B cell (primary cell): ENCODE measurements at regions not wholly inside any gene's neighbourhood (a gene's known extent, or its start where the extent isn't known, plus 50 kb on each side); places are given as distances from the start of the nearest gene placed in this dataset.

Experiments used
- ATAC-seq: fragments of 200-7000 bp; cut with Tn5 transposase; one replicate; pipeline ENCODE4 v1.10.0; 2021; ENCODE audit warnings: low read depth, mild to moderate bottlenecking, moderate number of reproducible peaks, moderate library complexity
- CTCF ChIA-PET: fragments of 350-600 bp; sonication (Branson Sonifier 250); formaldehyde crosslinking; loops from one replicate; lab custom pipeline; 2021; ENCODE audit warnings: antibody characterized with exemption, inconsistent platforms; lab: Charles Lee
- POLR2A ChIA-PET: fragments of 350-600 bp; sonication (Branson Sonifier 250); formaldehyde crosslinking; loops from one replicate; lab custom pipeline; 2021; ENCODE audit warnings: antibody characterized with exemption; lab: Charles Lee
- DNase-seq: peaks from one replicate; pipeline ENCODE4 v3.0.0; 2013
- H2AFZ ChIP-seq: 2 replicates; pipeline ENCODE4 v1.6.1; 2012; ENCODE audit warnings: mild to moderate bottlenecking, low read depth, low read length; ENCODE audit not compliant: insufficient read depth, poor library complexity, severe bottlenecking
- H3K27ac ChIP-seq, 2 donors: 1 replicate in 1 of 2; 2 replicates in 1 of 2; pipeline ENCODE4 v1.5.1; 2012 to 2013; ENCODE audit warnings: low read length in 2 of 2, mild to moderate bottlenecking in 2 of 2, moderate library complexity in 1 of 2
- H3K27me3 ChIP-seq, 4 experiments: fragments of 200-600 bp in 1 of 4; sonication (generic) in 1 of 4; replicated peaks in 1 of 4; 1 replicate in 2 of 4; 2 replicates in 2 of 4; pipeline versions ENCODE4 v1.6.1 to v1.7.0; 2013 to 2016; ENCODE audit warnings: low read length in 3 of 4, mild to moderate bottlenecking in 2 of 4, mixed read lengths in 1 of 4, moderate library complexity in 1 of 4; ENCODE audit not compliant: insufficient read depth in 4 of 4, control insufficient read depth in 3 of 4; ENCODE audit errors: control extremely low read depth in 1 of 4
- H3K36me3 ChIP-seq, 2 experiments: replicated peaks in 1 of 2; 1 replicate in 1 of 2; 2 replicates in 1 of 2; pipeline versions ENCODE4 v1.6.1 to v1.7.1; 2013; ENCODE audit warnings: low read length in 1 of 2; ENCODE audit not compliant: insufficient read depth in 2 of 2, control insufficient read depth in 1 of 2; ENCODE audit errors: control extremely low read depth in 1 of 2, extremely low read depth in 1 of 2
- H3K4me1 ChIP-seq, 2 donors: fragments of 200-600 bp in 1 of 2; sonication (generic) in 1 of 2; 1 replicate in 1 of 2; 2 replicates in 1 of 2; pipeline versions ENCODE4 v1.5.1 to v1.6.1; 2013 to 2017; ENCODE audit warnings: low read length in 2 of 2; ENCODE audit not compliant: control insufficient read depth in 2 of 2, insufficient read depth in 2 of 2
- H3K4me2 ChIP-seq: replicated peaks from 2 replicates; pipeline ENCODE3; 2012; ENCODE audit warnings: mild to moderate bottlenecking, low read depth, low read length; ENCODE audit not compliant: poor library complexity, severe bottlenecking
- H3K4me3 ChIP-seq, 5 experiments: fragments of 200-600 bp in 1 of 5; sonication (generic) in 1 of 5; 1 replicate in 3 of 5; 2 replicates in 2 of 5; pipeline versions ENCODE4 v1.5.1 to v1.7.0; 2011 to 2016; ENCODE audit warnings: low read length in 4 of 5, mild to moderate bottlenecking in 4 of 5, low read depth in 2 of 5, control low read depth in 1 of 5, moderate library complexity in 1 of 5; ENCODE audit not compliant: insufficient read depth in 1 of 5; ENCODE audit errors: control extremely low read depth in 1 of 5, extremely low read depth in 1 of 5
- H3K79me2 ChIP-seq: fragments of 200-600 bp; sonication (generic); one replicate; pipeline ENCODE4 v1.6.0; 2016; ENCODE audit warnings: low read length; ENCODE audit not compliant: control insufficient read depth, insufficient read depth
- H3K9ac ChIP-seq: fragments of 200-600 bp; sonication (generic); 2 replicates; pipeline ENCODE4 v1.6.1; 2017; ENCODE audit warnings: mild to moderate bottlenecking, low read length, moderate library complexity
- H3K9me3 ChIP-seq, 3 donors: one replicate each; pipeline versions ENCODE4 v1.6.1 to v1.7.1; 2013; ENCODE audit warnings: low read length in 2 of 3; ENCODE audit not compliant: control insufficient read depth in 2 of 3, insufficient read depth in 1 of 3; ENCODE audit errors: control extremely low read depth in 1 of 3
- H4K20me1 ChIP-seq: 2 replicates; pipeline ENCODE4 v1.6.0; 2012; ENCODE audit warnings: mild to moderate bottlenecking, low read length; ENCODE audit not compliant: insufficient read depth, control insufficient read depth, poor library complexity, severe bottlenecking
- H3K27ac Mint-ChIP-seq: one replicate; pipeline ENCODE4 v1.8.0; 2021; ENCODE audit warnings: mixed read lengths
- H3K27me3 Mint-ChIP-seq: one replicate; pipeline ENCODE4 v1.8.0; 2021; ENCODE audit warnings: mixed read lengths
- H3K4me1 Mint-ChIP-seq: one replicate; pipeline ENCODE4 v1.8.0; 2021; ENCODE audit warnings: mixed read lengths
- H3K4me3 Mint-ChIP-seq: one replicate; pipeline ENCODE4 v1.8.0; 2021; ENCODE audit warnings: mixed read lengths
- H3K9me3 Mint-ChIP-seq: one replicate; pipeline ENCODE4 v1.8.0; 2022; ENCODE audit warnings: mixed read lengths; ENCODE audit not compliant: insufficient read depth
- EZH2 ChIP-seq: IDR thresholded peaks from 2 replicates; pipeline ENCODE4 v1.6.1; 2012; ENCODE audit warnings: borderline replicate concordance, low read depth, mild to moderate bottlenecking, moderate library complexity, low read length; ENCODE audit not compliant: insufficient read depth, poor library complexity, severe bottlenecking
- WGBS: methylation state at CpG from one replicate; pipeline ENCODE4 v1.1.5; 2013; ENCODE audit warnings: missing lambda C conversion rate; ENCODE audit not compliant: insufficient coverage; 5-methylcytosine and 5-hydroxymethylcytosine counted together
- intact Hi-C: fragments of 100-400 bp; cut with micrococcal nuclease; formaldehyde crosslinking; loops from one replicate; pipeline ENCODE4 v1.10.0; 2022
- TF ChIP-seq, protein P1 (sequence below): fragments of 200-600 bp; IDR thresholded peaks from one replicate; pipeline ENCODE4 v1.8.0; 2022; ENCODE audit warnings: antibody characterized with exemption, mild to moderate bottlenecking

DNA sequence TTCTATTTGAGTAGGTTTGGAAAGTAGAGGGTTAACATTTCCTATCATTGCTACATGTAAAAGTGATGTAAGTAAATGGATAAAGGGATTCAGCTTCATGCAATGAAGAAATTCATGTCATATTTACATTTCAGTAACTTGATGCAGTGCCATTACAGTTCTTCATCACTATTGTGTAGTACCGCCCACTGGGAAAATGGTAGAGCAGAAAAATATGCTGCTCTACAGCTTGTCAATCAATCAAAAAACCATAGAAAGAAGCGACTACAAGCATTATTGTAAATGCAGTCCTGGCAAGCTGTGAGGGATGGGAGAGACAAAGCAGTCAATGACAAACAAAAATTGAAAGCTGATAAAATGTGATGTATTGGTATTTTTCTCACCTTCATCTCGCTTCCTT, 1597.9 kb downstream of the RPA4 start:
- Histone ChIP-seq H3K79me2 (no peaks in the 10 kb centered on the region), H3K4me1 (no peaks in the 10 kb centered on the region), H3K4me3 (no peak overlapping the region), H3K27me3 (no peaks in the 10 kb centered on the region), H2AFZ (no peak overlapping the region), H3K27ac (no peak overlapping the region), H3K9me3 (no peaks in the 10 kb centered on the region), H3K4me2 (no peak overlapping the region), H4K20me1 (no peaks in the 10 kb centered on the region), H3K9ac (no peak overlapping the region), H3K36me3 (no peaks in the 10 kb centered on the region)
- intact Hi-C loops, result no loop called here
- ChIA-PET CTCF (no interaction called here), POLR2A (no interaction called here)
- ATAC-seq, result no peak
- WGBS, result no CpG with 5 or more reads among the region's 3 CpGs
- Mint-ChIP-seq H3K27ac (no peak overlapping the region), H3K9me3 (no peaks in the 10 kb centered on the region), H3K27me3 (no peaks in the 10 kb centered on the region), H3K4me1 (no peaks in the 10 kb centered on the region), H3K4me3 (no peak overlapping the region)
- TF ChIP-seq, protein P1, sequence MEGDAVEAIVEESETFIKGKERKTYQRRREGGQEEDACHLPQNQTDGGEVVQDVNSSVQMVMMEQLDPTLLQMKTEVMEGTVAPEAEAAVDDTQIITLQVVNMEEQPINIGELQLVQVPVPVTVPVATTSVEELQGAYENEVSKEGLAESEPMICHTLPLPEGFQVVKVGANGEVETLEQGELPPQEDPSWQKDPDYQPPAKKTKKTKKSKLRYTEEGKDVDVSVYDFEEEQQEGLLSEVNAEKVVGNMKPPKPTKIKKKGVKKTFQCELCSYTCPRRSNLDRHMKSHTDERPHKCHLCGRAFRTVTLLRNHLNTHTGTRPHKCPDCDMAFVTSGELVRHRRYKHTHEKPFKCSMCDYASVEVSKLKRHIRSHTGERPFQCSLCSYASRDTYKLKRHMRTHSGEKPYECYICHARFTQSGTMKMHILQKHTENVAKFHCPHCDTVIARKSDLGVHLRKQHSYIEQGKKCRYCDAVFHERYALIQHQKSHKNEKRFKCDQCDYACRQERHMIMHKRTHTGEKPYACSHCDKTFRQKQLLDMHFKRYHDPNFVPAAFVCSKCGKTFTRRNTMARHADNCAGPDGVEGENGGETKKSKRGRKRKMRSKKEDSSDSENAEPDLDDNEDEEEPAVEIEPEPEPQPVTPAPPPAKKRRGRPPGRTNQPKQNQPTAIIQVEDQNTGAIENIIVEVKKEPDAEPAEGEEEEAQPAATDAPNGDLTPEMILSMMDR, result no peak
- no peak for TF ChIP-seq EZH2
- DNase-seq, result no peak

DNA sequence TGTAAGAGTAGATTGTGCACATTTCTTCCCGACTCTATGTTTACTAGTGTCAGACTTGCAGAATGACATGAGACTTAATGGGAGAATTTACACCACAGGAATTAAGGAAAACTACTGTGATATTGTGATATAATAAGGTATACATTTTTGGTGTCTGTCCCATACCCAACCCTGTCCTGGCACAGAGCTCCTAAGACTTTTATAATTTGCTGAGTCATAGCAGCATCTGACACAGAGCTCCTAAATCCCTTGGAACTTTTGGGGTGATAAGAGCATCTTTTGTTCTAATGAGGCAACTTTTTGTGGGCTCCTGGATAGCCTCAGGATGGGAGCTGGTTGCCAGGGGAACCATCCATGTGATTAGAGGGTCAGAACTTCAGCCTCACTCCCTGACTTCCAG, 1607.0 kb downstream of the RPA4 start:
- Histone ChIP-seq H3K9me3 (no peaks in the 10 kb centered on the region), H3K79me2 (no peaks in the 10 kb centered on the region), H3K9ac (no peak overlapping the region), H2AFZ (no peak overlapping the region), H3K36me3 (no peaks in the 10 kb centered on the region), H3K27me3 (no peaks in the 10 kb centered on the region), H3K27ac (no peak overlapping the region), H3K4me1 (no peaks in the 10 kb centered on the region), H3K4me3 (no peak overlapping the region), H4K20me1 (no peaks in the 10 kb centered on the region), H3K4me2 (no peak overlapping the region)
- no peak overlapping the region for H3K4me3 Mint-ChIP-seq
- intact Hi-C loops, result no loop called here
- DNase-seq (no peak), ATAC-seq (no peak)
- no peak overlapping the region for H3K27ac Mint-ChIP-seq
- TF ChIP-seq EZH2, result no peak
- TF ChIP-seq, protein P1, result no peak
- ChIA-PET CTCF (no interaction called here), POLR2A (no interaction called here)
- no CpG with 5 or more reads among the region's 1 CpG for WGBS
- H3K27me3 Mint-ChIP-seq, result no peaks in the 10 kb centered on the region
- H3K4me1 Mint-ChIP-seq, result no peaks in the 10 kb centered on the region
- H3K9me3 Mint-ChIP-seq, result no peaks in the 10 kb centered on the region
